ENCODE measurements at regions not wholly inside any gene's neighbourhood (a gene's known extent, or its start where the extent isn't known, plus 50 kb on each side); places are given as distances from the start of the nearest gene placed in this dataset.
"Not testable (repeated sequence)": the region's sequence is repeated elsewhere in the genome, so short reads cannot be mapped to it uniquely, and the experiment has no call there.

- DNase-seq: no peak
Observed at GRCh38 chr2:120503206-120503792, 157.4 kb downstream of the INHBB start.

DNA sequence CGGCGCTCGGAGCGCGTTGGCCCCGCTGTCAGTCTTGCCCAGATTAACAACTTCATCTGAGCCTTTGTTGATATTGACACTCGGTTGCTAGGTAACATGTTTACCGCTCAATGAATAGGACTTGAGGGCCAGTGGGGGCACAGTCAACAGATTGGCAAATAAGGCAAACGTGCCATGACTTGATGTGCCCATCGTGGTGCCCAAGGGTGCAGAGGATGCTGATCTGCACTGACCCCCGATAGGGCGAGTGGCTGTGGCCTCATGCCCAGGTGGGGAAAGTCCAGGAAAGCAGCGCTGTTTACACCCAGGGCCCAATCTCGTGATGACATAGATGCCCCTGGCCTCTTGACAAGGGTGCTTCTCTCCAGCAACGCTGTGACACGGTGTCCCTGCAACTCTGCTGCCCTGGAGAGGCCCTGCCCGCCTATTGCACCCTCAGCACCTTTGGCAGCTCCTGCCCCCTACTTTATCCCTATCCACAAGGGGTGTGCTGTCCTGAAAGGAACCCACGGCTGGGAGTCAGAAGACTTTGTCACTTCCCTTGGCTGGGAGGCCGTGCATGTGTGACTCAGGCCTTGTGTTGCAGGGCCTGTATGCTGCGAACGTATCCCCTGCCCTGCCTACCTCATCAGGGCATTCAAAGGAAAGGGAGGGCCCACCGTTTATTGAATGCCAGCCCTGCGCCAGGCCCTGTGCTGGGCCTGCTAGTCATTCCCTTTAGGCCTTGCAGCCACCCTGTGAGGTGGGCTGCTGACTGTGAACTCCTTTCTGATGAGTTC is 158.0 kb downstream of the INHBB start:
- no peak for DNase-seq

DNA sequence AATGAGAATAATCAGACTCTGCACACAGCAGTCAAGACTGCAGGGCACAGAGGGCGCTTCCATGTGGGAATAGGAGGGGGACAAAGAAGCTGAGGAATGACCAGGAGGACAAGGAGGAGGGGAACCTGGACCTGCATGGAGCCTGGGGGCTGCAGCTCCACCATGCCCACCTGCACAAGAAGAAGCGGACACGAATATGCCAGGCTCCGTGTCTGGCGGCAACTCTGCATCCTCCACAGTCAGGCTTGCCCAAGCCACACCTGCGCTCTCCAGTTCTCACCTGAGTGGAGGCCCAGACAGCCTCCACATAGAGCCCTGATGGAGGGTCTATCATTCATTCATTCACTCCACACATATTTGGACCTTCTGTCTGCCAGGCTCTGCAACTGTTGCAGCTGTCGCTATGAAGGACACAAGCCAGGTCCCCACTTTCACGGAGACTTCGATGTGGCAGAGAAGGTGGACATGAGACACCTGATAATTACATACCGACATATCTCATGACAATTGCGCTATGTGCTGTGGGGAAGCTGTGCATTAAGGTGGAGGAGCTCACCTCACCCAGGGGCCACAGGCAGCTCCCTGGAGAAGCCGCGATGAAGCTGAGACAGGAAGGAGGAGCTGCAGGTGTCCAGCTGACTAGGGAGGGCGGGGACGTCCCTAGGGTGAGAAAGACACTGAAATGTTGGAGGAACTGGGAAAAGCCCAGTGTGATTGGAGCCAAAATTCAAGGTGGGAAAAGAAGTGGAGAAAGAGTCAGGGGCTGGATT is 159.2 kb downstream of the INHBB start:
- no peak for DNase-seq

- DNase-seq: no peak
Observed at GRCh38 chr2:120508567-120509041, 162.7 kb downstream of the INHBB start.

DNA sequence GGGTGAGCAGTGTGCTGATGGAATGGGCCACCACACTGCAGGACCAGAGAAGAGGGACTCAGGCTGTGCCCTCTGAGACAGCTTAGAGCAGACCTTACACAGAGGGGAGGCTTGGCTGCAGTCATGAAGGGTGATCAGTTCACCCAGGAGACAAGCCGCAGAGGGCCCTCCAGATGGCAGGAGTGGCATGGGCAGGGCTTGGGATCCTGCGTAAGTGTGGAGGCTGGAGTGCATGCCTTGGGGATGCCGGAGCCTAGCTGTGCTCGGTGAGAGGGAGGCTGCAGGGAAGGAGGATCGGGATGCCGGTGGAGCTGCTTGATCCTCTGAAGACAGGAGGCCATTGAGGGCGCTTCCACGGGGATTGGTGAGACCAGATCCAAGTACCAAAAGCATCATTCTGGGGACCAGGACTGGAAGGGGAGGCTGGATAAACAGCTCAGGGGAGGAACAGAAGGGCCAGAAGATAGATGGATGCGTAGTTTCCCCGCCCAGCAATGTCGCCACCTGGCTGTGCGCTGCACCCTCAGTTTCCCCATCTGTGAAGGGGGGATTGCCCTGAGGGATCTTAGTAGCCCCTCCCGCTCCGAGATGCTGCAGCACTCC is 163.4 kb downstream of the INHBB start:
- no peak for DNase-seq

- no peak for DNase-seq
Observed at GRCh38 chr2:120509991-120510735, 164.2 kb downstream of the INHBB start.

DNA sequence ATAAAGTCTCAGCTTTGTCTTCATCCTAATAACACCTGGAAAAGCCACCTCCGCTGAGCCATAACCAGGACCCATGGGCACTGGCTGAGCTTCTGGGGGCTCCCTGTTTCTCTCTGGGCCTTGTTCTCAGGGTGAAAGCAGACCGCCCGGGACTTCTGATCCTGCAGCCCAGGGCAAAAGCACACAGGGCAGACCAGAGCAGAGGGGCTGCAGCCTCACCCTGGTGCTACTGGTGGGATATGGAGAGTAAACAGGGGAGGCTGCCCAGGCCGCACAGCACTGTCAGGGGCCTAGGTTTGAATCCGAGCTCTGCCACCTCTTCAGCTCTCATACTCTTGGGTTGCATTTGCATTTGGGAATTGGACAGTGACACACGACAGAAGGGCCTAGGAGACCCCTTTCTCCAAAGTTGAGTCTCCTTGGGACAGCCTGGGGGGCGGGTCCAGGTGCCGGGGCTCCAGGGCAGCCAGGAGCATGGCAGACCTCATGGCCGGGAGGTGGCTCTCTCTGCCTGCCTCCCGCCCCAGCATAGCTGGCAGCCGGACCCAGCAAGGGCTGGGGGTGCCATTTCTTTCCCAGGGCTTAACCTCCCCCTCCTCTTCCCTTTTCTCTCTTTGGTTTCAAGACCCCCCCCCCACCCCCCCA is 164.9 kb downstream of the INHBB start:
- DNase-seq: no peak

GRCh38 chr2:120511536-120511935 is 165.6 kb downstream of the INHBB start:
- DNase-seq: no peak

GRCh38 chr2:120511947-120512710 is 166.2 kb downstream of the INHBB start:
- no peak for DNase-seq

- no peak for DNase-seq
Observed at GRCh38 chr2:120513776-120514357, 167.9 kb downstream of the INHBB start.

GRCh38 chr2:120514521-120514920 is 168.6 kb downstream of the INHBB start:
- no peak for DNase-seq

DNA sequence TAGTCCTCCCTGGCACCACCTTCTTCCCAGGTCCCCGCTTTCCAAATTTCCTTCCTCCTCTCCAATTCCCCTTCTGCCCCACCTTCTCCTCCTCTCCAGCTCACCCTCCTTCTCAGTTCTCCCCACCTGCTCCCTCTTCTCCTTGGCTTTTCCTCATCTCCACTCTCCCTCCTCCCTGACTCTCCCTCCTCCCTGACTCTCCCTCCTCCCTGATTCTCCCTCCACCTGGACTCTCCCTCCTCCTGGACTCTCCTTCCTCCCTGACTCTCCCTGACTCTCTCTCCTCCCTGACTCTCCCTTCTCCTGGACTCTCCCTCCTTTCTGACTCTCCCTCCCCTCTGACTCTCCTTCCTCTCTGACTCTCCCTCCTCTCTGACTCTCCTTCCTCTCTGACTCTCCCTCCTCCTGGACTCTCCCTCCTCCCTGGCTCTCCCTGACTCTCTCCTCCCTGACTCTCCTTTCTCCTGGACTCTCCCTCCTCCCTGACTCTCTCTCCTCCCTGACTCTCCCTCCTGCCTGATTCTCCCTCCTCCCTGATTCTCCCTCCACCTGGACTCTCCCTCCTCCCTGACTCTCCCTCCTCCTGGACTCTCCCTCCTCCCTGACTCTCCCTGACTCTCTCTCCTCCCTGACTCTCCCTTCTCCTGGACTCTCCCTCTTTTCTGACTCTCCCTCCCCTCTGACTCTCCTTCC is 169.3 kb downstream of the INHBB start:
- DNase-seq: not testable (repeated sequence)

DNA sequence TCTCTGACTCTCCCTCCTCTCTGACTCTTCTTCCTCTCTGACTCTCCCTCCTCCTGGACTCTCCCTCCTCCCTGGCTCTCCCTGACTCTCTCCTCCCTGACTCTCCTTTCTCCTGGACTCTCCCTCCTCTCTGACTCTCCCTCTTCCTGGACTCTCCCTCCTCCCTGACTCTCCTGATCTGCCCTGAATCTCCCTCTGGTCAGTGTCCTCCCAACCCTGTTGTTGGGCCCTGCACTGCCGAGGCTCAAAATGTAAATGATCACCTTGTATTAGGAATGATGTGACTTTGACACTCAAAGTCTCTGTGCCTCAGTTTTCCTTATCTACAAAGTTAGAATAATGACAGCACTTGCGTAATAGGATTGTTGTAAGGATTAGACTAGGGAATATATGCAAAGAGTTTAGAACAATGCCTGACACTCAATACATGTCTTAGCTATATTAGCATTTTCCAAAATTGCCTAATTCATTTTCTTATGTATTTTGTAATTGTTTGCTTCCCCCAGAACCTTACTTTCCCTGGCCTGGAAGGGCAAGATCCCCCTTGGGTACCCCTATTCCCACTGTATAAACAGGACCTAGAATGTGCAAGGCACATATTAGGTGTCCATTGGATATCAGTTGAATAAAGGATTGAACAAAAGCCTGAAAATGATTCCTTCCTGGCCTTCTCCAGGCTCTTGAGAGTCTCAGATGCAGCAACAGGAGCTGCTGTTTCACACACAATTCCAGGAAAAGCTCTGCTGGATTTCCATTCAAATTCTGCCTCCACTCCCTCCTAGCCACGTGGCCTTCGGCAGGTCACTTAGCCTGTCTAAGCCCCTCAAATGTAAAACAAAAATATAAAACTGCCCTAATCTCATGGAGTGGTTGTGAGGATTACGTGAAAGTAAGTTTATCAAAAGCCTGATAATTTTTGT is 170.1 kb downstream of the INHBB start:
- no peak for DNase-seq

DNA sequence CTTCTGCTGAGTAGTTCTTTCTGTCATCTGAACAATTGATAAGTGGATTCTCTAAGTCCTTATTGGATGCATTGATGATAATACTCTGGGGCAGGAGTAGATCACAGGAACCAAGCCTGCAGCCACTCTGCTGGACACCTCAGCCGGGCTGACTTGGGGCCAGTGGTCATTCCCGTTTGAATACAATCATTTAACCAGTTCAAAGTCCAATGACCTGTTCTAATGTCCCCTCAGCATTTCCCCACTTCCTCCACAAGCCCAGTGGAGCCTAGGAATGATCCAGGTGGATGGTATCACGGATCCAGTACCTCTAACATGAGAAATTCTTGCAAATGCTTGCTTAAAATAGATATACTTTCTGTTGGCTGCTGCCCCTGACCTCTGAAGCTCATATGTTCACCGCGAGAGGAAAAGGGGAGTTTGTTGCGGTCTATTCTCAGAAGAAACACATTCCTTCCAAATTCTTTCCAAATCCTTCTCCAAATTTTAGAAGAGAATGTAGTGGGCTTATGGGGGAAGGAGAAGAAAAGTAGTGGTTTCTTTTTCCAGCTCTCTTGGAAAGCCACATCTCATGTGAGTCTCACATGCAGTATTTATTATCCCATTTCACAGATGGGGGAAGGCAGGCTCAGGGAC is 170.9 kb downstream of the INHBB start:
- DNase-seq: no peak

- DNase-seq: no peak
Observed at GRCh38 chr2:120517751-120518469, 172.0 kb downstream of the INHBB start.

- DNase-seq: no peak
Observed at GRCh38 chr2:120518819-120519218, 172.9 kb downstream of the INHBB start.

DNA sequence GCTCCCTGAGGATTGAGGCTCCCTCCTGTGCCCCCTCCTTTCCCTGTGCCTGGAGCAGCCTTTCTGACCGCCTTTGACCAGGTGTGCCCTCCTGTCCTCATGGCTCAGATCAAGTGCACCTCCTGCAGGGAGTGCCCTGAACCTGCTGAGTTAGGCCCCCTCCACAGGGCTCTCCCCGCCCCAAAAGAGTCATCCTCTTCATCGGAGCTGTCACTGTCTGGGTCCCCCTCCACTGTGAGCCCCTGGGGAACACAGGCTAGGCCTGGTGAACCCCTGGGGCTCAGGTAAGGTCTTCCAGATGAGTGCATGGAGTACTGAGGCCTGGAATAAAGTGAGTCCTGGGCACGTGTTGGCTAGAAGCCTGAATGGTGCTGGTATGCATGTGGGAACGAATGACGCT is 173.5 kb downstream of the INHBB start:
- no peak for DNase-seq

DNA sequence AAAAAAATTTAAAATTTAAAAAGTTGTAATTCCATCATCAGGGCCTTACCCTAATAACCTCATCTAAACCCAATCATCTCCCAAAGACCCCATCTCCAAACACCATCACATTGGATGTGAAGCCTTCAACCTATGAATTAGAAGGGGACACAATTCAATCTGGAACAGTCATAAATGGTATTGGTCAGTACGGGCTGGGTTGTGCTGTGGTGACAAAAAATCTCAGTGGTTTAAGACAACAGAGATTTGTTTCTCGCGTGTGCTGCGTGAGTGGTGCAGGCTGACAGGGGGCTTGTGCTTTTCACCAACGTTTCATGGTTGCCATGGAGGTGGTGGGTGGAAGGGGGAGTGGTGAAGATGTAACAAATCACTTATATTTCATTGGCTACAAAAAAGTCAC is 174.5 kb downstream of the INHBB start:
- DNase-seq: no peak

All from activated naive CD4-positive, alpha-beta T cell (primary cell).